ENCODE measurements at regions not wholly inside any gene's neighbourhood (a gene's known extent, or its start where the extent isn't known, plus 50 kb on each side); places are given as distances from the start of the nearest gene placed in this dataset.
"Not testable (repeated sequence)": the region's sequence is repeated elsewhere in the genome, so short reads cannot be mapped to it uniquely, and the experiment has no call there.

DNA sequence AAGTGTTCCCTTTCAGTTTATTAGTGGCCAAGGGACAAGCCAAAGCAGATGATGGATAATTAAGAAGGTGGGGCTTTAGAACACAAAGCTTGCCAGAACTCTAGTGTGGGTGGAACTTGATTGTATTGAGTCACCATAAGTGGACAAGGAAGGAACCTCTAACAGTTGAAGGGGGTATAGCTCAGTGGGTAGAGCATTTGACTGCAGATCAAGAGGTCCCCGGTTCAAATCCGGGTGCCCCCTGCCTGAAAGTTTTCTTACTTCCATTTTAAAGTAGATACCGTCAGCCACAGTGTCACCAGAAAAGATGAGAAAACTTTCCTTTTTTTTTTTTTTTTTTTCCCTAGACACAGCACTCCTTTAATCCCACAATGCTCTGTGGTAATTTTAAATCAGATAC is 152.3 kb downstream of the MTHFS start:
- not testable (repeated sequence) for H3K4me3 ChIP-seq (ENCODE audit: extremely low read depth in 1 of 4, insufficient read depth in 2 of 4, low read depth in 3 of 4, low read length in 4 of 4); H4K20me1 ChIP-seq (replicated peaks in 1 of 2; ENCODE audit: control insufficient read depth in 1 of 2, insufficient read depth in 2 of 2, low read length in 2 of 2)

More for the DNA sequence above, 152.3 kb downstream of the MTHFS start:
- H3K4me2 ChIP-seq (ENCODE audit: insufficient read depth in 1 of 2, low read depth in 2 of 2, low read length in 2 of 2); H4K5ac ChIP-seq (ENCODE audit: insufficient read length, low read depth, low read length); H3K27me3 ChIP-seq (replicated peaks in 1 of 4; ENCODE audit: control insufficient read depth in 3 of 4, extremely low read depth in 1 of 4, insufficient read depth in 3 of 4, low read length in 3 of 4); H2BK20ac ChIP-seq (ENCODE audit: low read length); H2BK15ac ChIP-seq (ENCODE audit: low read length); H3K9me3 ChIP-seq (ENCODE audit: insufficient read depth in 2 of 2, low read depth in 1 of 2, low read length in 1 of 2); H2AK5ac ChIP-seq (ENCODE audit: low read depth, low read length); H3K79me2 ChIP-seq (ENCODE audit: control insufficient read depth in 1 of 2, insufficient read depth in 2 of 2, low read length in 2 of 2); H2BK5ac ChIP-seq (ENCODE audit: low read depth, low read length); H4K91ac ChIP-seq (replicated peaks; ENCODE audit: insufficient read length, low read length); H3K4ac ChIP-seq (replicated peaks; ENCODE audit: insufficient read length, low read depth, low read length); POLR2A ChIA-PET (ENCODE audit: partially characterized antibody); H4K8ac ChIP-seq (ENCODE audit: extremely low read depth, insufficient read depth, low read length); FAIRE-seq; CTCF ChIA-PET (ENCODE audit: partially characterized antibody); H3K18ac ChIP-seq (ENCODE audit: extremely low read depth, low read length); H3K36me3 ChIP-seq (ENCODE audit: control insufficient read depth in 2 of 4, insufficient read depth in 4 of 4, low read length in 3 of 4); H3K9ac ChIP-seq (replicated peaks in 1 of 4; ENCODE audit: extremely low read depth in 1 of 4, low read depth in 3 of 4, low read length in 3 of 4); H3K79me1 ChIP-seq (ENCODE audit: low read depth, low read length); H3K23ac ChIP-seq (ENCODE audit: insufficient read length); H3K56ac ChIP-seq (replicated peaks; ENCODE audit: insufficient read length, low read depth, low read length); H2BK12ac ChIP-seq (ENCODE audit: low read depth, low read length); H3K4me1 ChIP-seq (replicated peaks in 1 of 4; ENCODE audit: control insufficient read depth in 3 of 4, insufficient read depth in 4 of 4, low read length in 3 of 4); H2BK120ac ChIP-seq (replicated peaks; ENCODE audit: low read depth, low read length); H2AFZ ChIP-seq (ENCODE audit: low read length); H3K23me2 ChIP-seq (ENCODE audit: low read depth, low read length); H3K14ac ChIP-seq (ENCODE audit: insufficient read length); H3K27ac ChIP-seq (ENCODE audit: low read depth, low read length): not testable (repeated sequence)
- TF ChIP-seq TBP (IDR thresholded peaks at IDR 0.05; ENCODE audit: low read depth, low read length) (peak; percentile 97), MAFK (IDR thresholded peaks at IDR 0.05; ENCODE audit: low read depth, low read length) (peak; percentile 21; the same call in 1 of the 2 replicates)
- peak; percentile 10 to 50 for DNase-seq (ENCODE audit: low read depth in 1 of 2, low spot score in 2 of 2)
- 70% methylated on average over 3 of the region's 3 CpGs; no CpG with 5 or more reads in 1 of the 2 experiments for WGBS, 2 experiments (ENCODE audit: extremely low coverage in 1 of 2, insufficient coverage in 1 of 2, insufficient read length in 1 of 2, insufficient replicate concordance in 2 of 2, low coverage in 1 of 2, low lambda C conversion rate in 2 of 2, missing lambda C conversion rate in 1 of 2)

All from H1 (cell line).